Activated T-cell treated with anti-CD3 and anti-CD28 coated beads, Interleukin-2, amount 50 U/mL, for 72 hours (primary cell): ENCODE measurements at regions not wholly inside any gene's neighbourhood (a gene's known extent, or its start where the extent isn't known, plus 50 kb on each side); places are given as distances from the start of the nearest gene placed in this dataset.

Experiments used
- ATAC-seq, 2 donors: fragments of 150-1000 bp; cut with Tn5 transposase; replicated peaks in 1 of 2; 2 replicates each; pipeline ENCODE4 v1.10.0; 2021; ENCODE audit warnings: moderate library complexity in 2 of 2, mild to moderate bottlenecking in 1 of 2
- DNase-seq, 2 donors: peaks; one replicate each; pipeline ENCODE4 v3.0.0; 2021 to 2022; ENCODE audit warnings: mixed read lengths in 1 of 2
- H3K27ac Mint-ChIP-seq: one replicate; pipeline ENCODE4 v1.8.0; 2022; ENCODE audit warnings: mild to moderate bottlenecking, moderate library complexity, mixed read lengths
- H3K27me3 Mint-ChIP-seq: one replicate; pipeline ENCODE4 v1.8.0; 2022; ENCODE audit warnings: low read depth, mixed read lengths
- H3K36me3 Mint-ChIP-seq, 2 donors: one replicate each; pipeline ENCODE4 v1.8.0; 2022; ENCODE audit warnings: mixed read lengths in 2 of 2, mild to moderate bottlenecking in 1 of 2; ENCODE audit not compliant: insufficient read depth in 2 of 2
- H3K4me1 Mint-ChIP-seq: one replicate; pipeline ENCODE4 v1.8.0; 2022; ENCODE audit warnings: low read depth, mixed read lengths
- H3K4me3 Mint-ChIP-seq, 2 donors: one replicate each; pipeline ENCODE4 v1.8.0; 2022; ENCODE audit warnings: mild to moderate bottlenecking in 2 of 2, mixed read lengths in 2 of 2, moderate library complexity in 2 of 2
- H3K9me3 Mint-ChIP-seq, 2 donors: one replicate each; pipeline ENCODE4 v1.8.0; 2022; ENCODE audit warnings: mixed read lengths in 2 of 2

- Mint-ChIP-seq H3K4me1 (no peaks in the 10 kb centered on the region), H3K9me3 (no peaks in the 10 kb centered on the region), H3K36me3 (no peaks in the 10 kb centered on the region), H3K4me3 (no peak overlapping the region), H3K27me3 (no peaks in the 10 kb centered on the region), H3K27ac (no peak overlapping the region)
- ATAC-seq (no peak), DNase-seq (no peak)
Measured at GRCh38 chr10:130371666-130372065, 235.5 kb downstream of the GLRX3 start.

- Mint-ChIP-seq H3K36me3 (no peaks in the 10 kb centered on the region), H3K27me3 (no peaks in the 10 kb centered on the region), H3K4me1 (no peaks in the 10 kb centered on the region), H3K27ac (no peak overlapping the region), H3K4me3 (no peak overlapping the region), H3K9me3 (no peaks in the 10 kb centered on the region)
- no peak for ATAC-seq
- DNase-seq, result no peak
Measured at GRCh38 chr10:130372222-130372621, 236.0 kb downstream of the GLRX3 start.

- Mint-ChIP-seq H3K9me3 (no peaks in the 10 kb centered on the region), H3K4me1 (no peaks in the 10 kb centered on the region), H3K27ac (no peak overlapping the region), H3K4me3 (no peak overlapping the region), H3K36me3 (no peaks in the 10 kb centered on the region), H3K27me3 (no peaks in the 10 kb centered on the region)
- ATAC-seq, result no peak
- no peak for DNase-seq
Measured at GRCh38 chr10:130372866-130373265, 236.7 kb downstream of the GLRX3 start.

GRCh38 chr10:130377986-130378540 lies 241.9 kb downstream of the GLRX3 start:
- H3K27me3 Mint-ChIP-seq, result no peaks in the 10 kb centered on the region
- no peaks in the 10 kb centered on the region for H3K9me3 Mint-ChIP-seq
- H3K27ac Mint-ChIP-seq, result no peak overlapping the region
- H3K4me3 Mint-ChIP-seq, result no peak overlapping the region
- no peaks in the 10 kb centered on the region for H3K36me3 Mint-ChIP-seq
- H3K4me1 Mint-ChIP-seq, result no peaks in the 10 kb centered on the region
- no peak for DNase-seq
- no peak for ATAC-seq

- no peak for ATAC-seq
- Mint-ChIP-seq H3K9me3 (peaks cover 2 to 4% of the 10 kb centered on the region in 2 donors), H3K27ac (no peak overlapping the region), H3K4me1 (no peaks in the 10 kb centered on the region), H3K36me3 (peaks cover 0 to 2% of the 10 kb centered on the region in 2 donors), H3K4me3 (no peak overlapping the region), H3K27me3 (no peaks in the 10 kb centered on the region)
- no peak for DNase-seq
Measured at GRCh38 chr10:130378556-130379400, 242.6 kb downstream of the GLRX3 start.

GRCh38 chr10:130380056-130380455 lies 243.9 kb downstream of the GLRX3 start:
- Mint-ChIP-seq H3K9me3 (peaks cover 8 to 12% of the 10 kb centered on the region in 2 donors), H3K36me3 (peaks cover 1 to 2% of the 10 kb centered on the region in 2 donors), H3K4me1 (no peaks in the 10 kb centered on the region), H3K27me3 (no peaks in the 10 kb centered on the region), H3K4me3 (no peak overlapping the region), H3K27ac (no peak overlapping the region)
- ATAC-seq (no peak), DNase-seq (no peak)

- Mint-ChIP-seq H3K4me1 (no peaks in the 10 kb centered on the region), H3K9me3 (peaks cover 12 to 14% of the 10 kb centered on the region in 2 donors), H3K36me3 (peaks cover 1 to 4% of the 10 kb centered on the region in 2 donors), H3K4me3 (no peak overlapping the region), H3K27me3 (no peaks in the 10 kb centered on the region), H3K27ac (no peak overlapping the region)
- no peak for ATAC-seq
- DNase-seq, result no peak
Measured at GRCh38 chr10:130382031-130382430, 245.8 kb downstream of the GLRX3 start.

- H3K27ac Mint-ChIP-seq, result no peak overlapping the region
- no peak for DNase-seq
- H3K27me3 Mint-ChIP-seq, result no peaks in the 10 kb centered on the region
- H3K36me3 Mint-ChIP-seq, result peaks cover 1 to 6% of the 10 kb centered on the region in 2 donors
- no peaks in the 10 kb centered on the region for H3K4me1 Mint-ChIP-seq
- no peak for ATAC-seq
- H3K9me3 Mint-ChIP-seq, result peaks cover 17 to 19% of the 10 kb centered on the region in 2 donors
- no peak overlapping the region for H3K4me3 Mint-ChIP-seq
Measured at GRCh38 chr10:130387936-130388580, 251.9 kb downstream of the GLRX3 start.

GRCh38 chr10:130388746-130389145 lies 252.6 kb downstream of the GLRX3 start:
- DNase-seq (no peak), ATAC-seq (no peak)
- peaks cover 1 to 5% of the 10 kb centered on the region in 2 donors for H3K36me3 Mint-ChIP-seq
- H3K27ac Mint-ChIP-seq, result no peak overlapping the region
- H3K9me3 Mint-ChIP-seq, result peaks cover 16 to 18% of the 10 kb centered on the region in 2 donors
- no peaks in the 10 kb centered on the region for H3K4me1 Mint-ChIP-seq
- no peak overlapping the region for H3K4me3 Mint-ChIP-seq
- no peaks in the 10 kb centered on the region for H3K27me3 Mint-ChIP-seq

GRCh38 chr10:130389906-130390305 lies 253.7 kb downstream of the GLRX3 start:
- Mint-ChIP-seq H3K27me3 (no peaks in the 10 kb centered on the region), H3K9me3 (peaks cover 12% of the 10 kb centered on the region in 2 donors), H3K36me3 (peaks cover 1 to 7% of the 10 kb centered on the region in 2 donors), H3K4me3 (no peak overlapping the region), H3K27ac (no peak overlapping the region), H3K4me1 (no peaks in the 10 kb centered on the region)
- DNase-seq (no peak), ATAC-seq (no peak)

GRCh38 chr10:130392031-130392430 lies 255.8 kb downstream of the GLRX3 start:
- H3K4me1 Mint-ChIP-seq, result no peaks in the 10 kb centered on the region

GRCh38 chr10:130393342-130393741 lies 257.2 kb downstream of the GLRX3 start:
- no peak overlapping the region for H3K27ac Mint-ChIP-seq
- H3K36me3 Mint-ChIP-seq, result peaks cover 1 to 6% of the 10 kb centered on the region in 2 donors
- H3K27me3 Mint-ChIP-seq, result no peaks in the 10 kb centered on the region
- peaks cover 12 to 13% of the 10 kb centered on the region in 2 donors for H3K9me3 Mint-ChIP-seq
- ATAC-seq (no peak), DNase-seq (no peak)
- H3K4me1 Mint-ChIP-seq, result no peaks in the 10 kb centered on the region
- no peak overlapping the region for H3K4me3 Mint-ChIP-seq

More at GRCh38 chr10:130392031-130392430, 255.8 kb downstream of the GLRX3 start:
- DNase-seq (no peak), ATAC-seq (no peak)
- Mint-ChIP-seq H3K27ac (no peak overlapping the region), H3K4me3 (no peak overlapping the region), H3K27me3 (no peaks in the 10 kb centered on the region), H3K9me3 (peaks cover 14 to 15% of the 10 kb centered on the region in 2 donors), H3K36me3 (peaks cover 1 to 8% of the 10 kb centered on the region in 2 donors)

GRCh38 chr10:130394832-130395231 lies 258.6 kb downstream of the GLRX3 start:
- ATAC-seq (no peak), DNase-seq (no peak)
- Mint-ChIP-seq H3K27me3 (no peaks in the 10 kb centered on the region), H3K4me1 (no peaks in the 10 kb centered on the region), H3K27ac (no peak overlapping the region), H3K36me3 (peaks cover 1 to 6% of the 10 kb centered on the region in 2 donors), H3K9me3 (peaks cover 10 to 13% of the 10 kb centered on the region in 2 donors), H3K4me3 (no peak overlapping the region)
